Astrocyte (in vitro differentiated cells and primary cell): ENCODE measurements at regions not wholly inside any gene's neighbourhood (a gene's known extent, or its start where the extent isn't known, plus 50 kb on each side); places are given as distances from the start of the nearest gene placed in this dataset.
"Not testable (repeated sequence)": the region's sequence is repeated elsewhere in the genome, so short reads cannot be mapped to it uniquely, and the experiment has no call there.

ENCODE experiments used
- CTCF ChIP-seq: IDR thresholded peaks from 2 replicates; pipeline ENCODE4 v1.5.1; 2011; ENCODE audit warnings: low read depth, mild to moderate bottlenecking, inconsistent platforms, low read length, moderate library complexity; ENCODE audit not compliant: insufficient read depth
- EZH2 ChIP-seq: IDR thresholded peaks from 2 replicates; pipeline ENCODE4 v1.6.1; 2012; ENCODE audit warnings: mild to moderate bottlenecking, low read length, inconsistent platforms; ENCODE audit not compliant: insufficient read depth

- not testable (repeated sequence) for TF ChIP-seq EZH2, CTCF
These were observed 95.7 kb downstream of the POTEC start for GRCh38 chr18:14447715-14448114.
